OCI-LY7 (cell line): ENCODE measurements at regions not wholly inside any gene's neighbourhood (a gene's known extent, or its start where the extent isn't known, plus 50 kb on each side); places are given as distances from the start of the nearest gene placed in this dataset.

ENCODE experiments used
- BruUV-seq: library from RNA; stranded (reverse); fragments of 400-500 nt; replicated peaks from 2 replicates; lab custom pipeline; 2021; lab: Mats Ljungman, UMichigan
- CTCF ChIA-PET: fragments of 300-600 bp; sonication (Branson Sonifier 250); formaldehyde crosslinking; loops from one replicate; lab custom pipeline; 2022; ENCODE audit warnings: antibody characterized with exemption; ENCODE audit not compliant: unreplicated experiment; lab: Charles Lee
- POLR2A ChIA-PET: fragments of 300-600 bp; sonication (Branson Sonifier 250); formaldehyde crosslinking; loops from one replicate; lab custom pipeline; 2022; ENCODE audit warnings: antibody characterized with exemption; lab: Charles Lee
- DNase-seq: peaks from one replicate; pipeline ENCODE4 v3.0.0-alpha.2; 2015; ENCODE audit warnings: low spot score
- H2AFZ ChIP-seq: fragments of 200-600 bp; sonication (generic), shearing (Covaris generic); 2 replicates; pipeline ENCODE4 v1.6.1; 2014; ENCODE audit warnings: mild to moderate bottlenecking, antibody characterized with exemption, low read length, moderate library complexity
- H3K27ac ChIP-seq: fragments of 200-600 bp; sonication (generic); 2 replicates; pipeline ENCODE4 v1.5.1; 2014; ENCODE audit warnings: mixed run types, low read depth, mild to moderate bottlenecking, moderate library complexity, low read length, inconsistent platforms; ENCODE audit not compliant: poor library complexity, severe bottlenecking
- H3K36me3 ChIP-seq: fragments of 200-600 bp; sonication (generic); 2 replicates; pipeline ENCODE4 v1.6.1; 2014; ENCODE audit warnings: mild to moderate bottlenecking, antibody characterized with exemption, low read length, moderate library complexity, mixed read lengths; ENCODE audit not compliant: insufficient read depth
- H3K4me1 ChIP-seq: fragments of 200-600 bp; sonication (generic); 2 replicates; pipeline ENCODE4 v1.5.1; 2014; ENCODE audit warnings: mild to moderate bottlenecking, low read length; ENCODE audit not compliant: insufficient read depth, poor library complexity, severe bottlenecking
- H3K4me2 ChIP-seq: fragments of 200-600 bp; sonication (generic); 2 replicates; pipeline ENCODE4 v1.6.1; 2014; ENCODE audit warnings: mild to moderate bottlenecking, low read length
- H3K4me3 ChIP-seq: fragments of 200-600 bp; sonication (generic); 2 replicates; pipeline ENCODE4 v1.5.1; 2014; ENCODE audit warnings: mild to moderate bottlenecking, low read depth, low read length; ENCODE audit not compliant: poor library complexity, severe bottlenecking
- H3K79me2 ChIP-seq: fragments of 200-600 bp; sonication (generic); 2 replicates; pipeline ENCODE4 v1.6.1; 2016; ENCODE audit warnings: low read depth, mild to moderate bottlenecking, low read length, moderate library complexity, mixed read lengths; ENCODE audit not compliant: insufficient read depth
- H3K9me2 ChIP-seq: fragments of 200-600 bp; sonication (generic); 2 replicates; pipeline ENCODE4 v1.6.1; 2016; ENCODE audit warnings: mild to moderate bottlenecking, low read length, mixed read lengths; ENCODE audit not compliant: insufficient read depth
- H3K9me3 ChIP-seq: fragments of 200-600 bp; sonication (generic); 2 replicates; pipeline ENCODE4 v1.6.1; 2014; ENCODE audit warnings: mild to moderate bottlenecking, mixed run types, low read length, mixed read lengths
- H4K20me1 ChIP-seq: fragments of 200-600 bp; sonication (generic); 2 replicates; pipeline ENCODE4 v1.6.1; 2014; ENCODE audit warnings: mild to moderate bottlenecking, antibody characterized with exemption, low read length, moderate library complexity, mixed read lengths; ENCODE audit not compliant: insufficient read depth
- EZH2phosphoT487 ChIP-seq: fragments of 200-600 bp; sonication (generic); IDR thresholded peaks from 2 replicates; pipeline ENCODE4 v1.6.1; 2018; ENCODE audit warnings: low read depth, borderline replicate concordance, mild to moderate bottlenecking, mixed run types, antibody characterized with exemption, low read length, moderate library complexity, mixed read lengths
- intact Hi-C: fragments of 100-400 bp; cut with micrococcal nuclease; formaldehyde crosslinking; loops from one replicate; pipeline ENCODE4 v1.10.0; 2022; ENCODE audit not compliant: unreplicated experiment
- TF ChIP-seq, protein P1 (sequence below): fragments of 200-600 bp; sonication (generic); conservative IDR thresholded peaks from 2 replicates; pipeline ENCODE4 v1.5.1; 2014; ENCODE audit warnings: mild to moderate bottlenecking, antibody characterized with exemption, low read length, moderate library complexity, mixed read lengths

DNA sequence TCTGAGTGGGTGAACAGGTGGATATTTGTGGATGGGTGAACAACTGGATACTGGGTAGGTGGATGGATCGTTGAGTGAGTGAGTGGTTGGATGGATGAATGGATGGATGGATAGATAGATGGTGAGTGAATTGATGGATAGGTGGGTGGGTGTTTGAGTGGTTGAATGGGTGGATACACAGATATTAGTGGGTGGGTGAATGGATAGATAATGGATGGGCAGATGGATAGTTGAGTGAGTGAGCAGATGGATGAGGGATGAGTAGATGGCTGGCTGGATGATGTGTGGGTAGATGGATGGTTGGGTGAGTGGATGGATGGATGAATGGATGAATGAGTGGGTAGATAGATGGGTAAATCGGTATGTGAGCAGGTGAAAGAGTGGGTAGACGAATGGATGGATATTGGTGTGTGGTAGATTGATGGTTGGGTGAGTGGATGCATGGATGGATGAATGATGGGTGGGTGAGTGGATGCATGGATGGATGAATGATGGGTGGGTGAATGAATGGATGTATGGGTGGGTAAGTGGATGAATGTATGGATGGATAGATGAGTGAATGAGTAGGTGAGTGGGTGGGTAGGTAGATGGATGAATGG is 406.7 kb downstream of the MN1 start:
- Histone ChIP-seq H3K9me3 (no peaks in the 10 kb centered on the region), H3K79me2 (no peaks in the 10 kb centered on the region), H3K4me3 (no peak overlapping the region), H3K9me2 (no peaks in the 10 kb centered on the region), H3K36me3 (no peaks in the 10 kb centered on the region), H3K4me1 (no peaks in the 10 kb centered on the region), H3K27ac (no peak overlapping the region), H3K4me2 (no peak overlapping the region), H4K20me1 (no peaks in the 10 kb centered on the region), H2AFZ (no peak overlapping the region)
- ChIA-PET CTCF (no interaction called here), POLR2A (no interaction called here)
- intact Hi-C loops: no loop called here
- no peak for TF ChIP-seq EZH2phosphoT487
- TF ChIP-seq, protein P1, sequence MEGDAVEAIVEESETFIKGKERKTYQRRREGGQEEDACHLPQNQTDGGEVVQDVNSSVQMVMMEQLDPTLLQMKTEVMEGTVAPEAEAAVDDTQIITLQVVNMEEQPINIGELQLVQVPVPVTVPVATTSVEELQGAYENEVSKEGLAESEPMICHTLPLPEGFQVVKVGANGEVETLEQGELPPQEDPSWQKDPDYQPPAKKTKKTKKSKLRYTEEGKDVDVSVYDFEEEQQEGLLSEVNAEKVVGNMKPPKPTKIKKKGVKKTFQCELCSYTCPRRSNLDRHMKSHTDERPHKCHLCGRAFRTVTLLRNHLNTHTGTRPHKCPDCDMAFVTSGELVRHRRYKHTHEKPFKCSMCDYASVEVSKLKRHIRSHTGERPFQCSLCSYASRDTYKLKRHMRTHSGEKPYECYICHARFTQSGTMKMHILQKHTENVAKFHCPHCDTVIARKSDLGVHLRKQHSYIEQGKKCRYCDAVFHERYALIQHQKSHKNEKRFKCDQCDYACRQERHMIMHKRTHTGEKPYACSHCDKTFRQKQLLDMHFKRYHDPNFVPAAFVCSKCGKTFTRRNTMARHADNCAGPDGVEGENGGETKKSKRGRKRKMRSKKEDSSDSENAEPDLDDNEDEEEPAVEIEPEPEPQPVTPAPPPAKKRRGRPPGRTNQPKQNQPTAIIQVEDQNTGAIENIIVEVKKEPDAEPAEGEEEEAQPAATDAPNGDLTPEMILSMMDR: no peak
- BruUV-seq: no TSS peak
- no peak for DNase-seq

DNA sequence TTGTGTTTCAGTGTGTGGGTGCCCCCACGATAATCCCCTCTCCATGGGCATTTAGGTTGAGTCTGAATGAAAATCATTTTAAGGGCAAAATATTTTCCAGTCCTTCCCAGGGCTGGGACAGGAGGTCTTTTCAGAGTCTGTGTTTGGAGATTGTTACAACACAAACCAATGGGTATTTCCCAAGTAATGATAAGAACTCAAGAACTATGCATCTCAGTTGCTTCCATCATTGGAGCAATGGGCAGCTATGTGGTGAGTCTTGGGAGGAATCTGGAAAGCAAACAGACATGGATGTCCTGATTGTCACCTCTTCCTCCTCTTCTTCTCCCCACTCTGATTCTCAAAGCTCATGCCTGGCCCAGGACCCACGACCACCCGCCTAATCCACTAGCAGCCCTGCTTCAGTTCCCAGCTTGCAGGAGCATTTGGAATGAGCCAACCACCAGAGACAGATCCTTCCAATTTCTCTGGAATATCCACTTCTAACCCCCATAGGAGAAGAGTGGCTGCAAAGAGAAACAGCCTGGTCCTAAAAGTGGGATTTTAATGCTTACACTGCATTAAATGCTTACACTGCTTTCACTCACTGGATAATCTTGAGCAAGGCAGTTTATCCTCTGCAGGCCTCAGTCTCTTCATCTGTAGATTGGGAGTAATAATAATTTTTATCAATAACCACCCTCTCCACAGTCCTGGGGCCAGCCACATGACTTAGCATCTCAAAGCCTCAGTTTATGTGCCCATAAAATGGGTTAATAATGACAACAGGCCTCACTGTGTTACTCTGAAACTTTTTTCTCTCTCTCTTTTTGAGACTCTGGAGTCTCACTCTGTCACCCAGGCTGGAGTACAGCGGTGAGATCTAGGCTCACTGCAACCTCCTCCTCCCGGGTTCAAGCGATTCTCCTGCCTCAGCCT is 404.3 kb downstream of the MN1 start:
- no peaks in the 10 kb centered on the region for H3K9me2 ChIP-seq
- H3K79me2 ChIP-seq: no peaks in the 10 kb centered on the region
- no peaks in the 10 kb centered on the region for H3K36me3 ChIP-seq
- no peak overlapping the region for H3K27ac ChIP-seq
- no peaks in the 10 kb centered on the region for H3K9me3 ChIP-seq
- H3K4me2 ChIP-seq: no peak overlapping the region
- no peak for DNase-seq
- no peak overlapping the region for H3K4me3 ChIP-seq
- H4K20me1 ChIP-seq: no peaks in the 10 kb centered on the region
- no TSS peak for BruUV-seq
- no peak overlapping the region for H2AFZ ChIP-seq
- ChIA-PET CTCF (no interaction called here), POLR2A (no interaction called here)
- no peak for TF ChIP-seq EZH2phosphoT487
- TF ChIP-seq, protein P1: no peak
- intact Hi-C loops: no loop called here
- H3K4me1 ChIP-seq: no peaks in the 10 kb centered on the region

- no TSS peak for BruUV-seq
- CTCF ChIA-PET: no interaction called here
- intact Hi-C loops: no loop called here
- no peak overlapping the region for H3K27ac ChIP-seq
- DNase-seq: no peak
- H3K79me2 ChIP-seq: no peaks in the 10 kb centered on the region
- no peaks in the 10 kb centered on the region for H3K36me3 ChIP-seq
- H3K9me2 ChIP-seq: no peaks in the 10 kb centered on the region
- H4K20me1 ChIP-seq: no peaks in the 10 kb centered on the region
- no peaks in the 10 kb centered on the region for H3K4me1 ChIP-seq
- no peak for TF ChIP-seq EZH2phosphoT487
- TF ChIP-seq, protein P1: no peak
- H3K4me3 ChIP-seq: no peak overlapping the region
- POLR2A ChIA-PET: no interaction called here
- 0 out of 2 replicates have a peak overlapping the region, but pooled peaks have one; percentile 18 for H2AFZ ChIP-seq
- H3K4me2 ChIP-seq: peak overlapping the region; percentile 3; the same call in 1 of the 2 replicates
- H3K9me3 ChIP-seq: no peaks in the 10 kb centered on the region
Measured at GRCh38 chr22:27397954-27398342, 403.6 kb downstream of the MN1 start.
